HG03442 (cell line): ENCODE measurements at regions not wholly inside any gene's neighbourhood (a gene's known extent, or its start where the extent isn't known, plus 50 kb on each side); places are given as distances from the start of the nearest gene placed in this dataset.

Experiments
- ATAC-seq: cut with Tn5 transposase; IDR thresholded peaks from one replicate; pipeline ENCODE4 v1.9.1; 2021; ENCODE audit warnings: mild to moderate bottlenecking, moderate library complexity; ENCODE audit not compliant: unreplicated experiment

GRCh38 chr4:60250657-60251056, 949.5 kb upstream of the ADGRL3 start:
- no peak for ATAC-seq

DNA sequence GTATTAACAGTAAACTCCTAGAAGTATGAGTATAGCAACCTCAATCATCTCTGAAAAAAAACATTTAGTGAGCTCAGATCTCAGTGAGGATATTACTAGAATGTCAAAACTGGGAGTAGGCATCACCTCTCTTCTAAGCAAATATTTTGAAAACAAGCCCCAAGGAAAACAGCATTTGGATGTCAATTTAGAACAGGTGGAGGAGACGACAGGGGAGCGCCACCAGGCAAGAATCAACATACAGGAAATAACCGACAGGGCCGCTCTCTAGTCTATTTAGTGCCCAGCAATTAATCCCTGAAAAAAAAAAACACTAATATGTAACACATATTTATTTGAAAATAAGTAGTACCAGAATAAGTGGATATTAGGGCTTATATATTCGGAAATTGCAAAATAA, 940.3 kb upstream of the ADGRL3 start:
- no peak for ATAC-seq

- no peak for ATAC-seq
Measured at GRCh38 chr4:60266505-60266904, 933.6 kb upstream of the ADGRL3 start.

DNA sequence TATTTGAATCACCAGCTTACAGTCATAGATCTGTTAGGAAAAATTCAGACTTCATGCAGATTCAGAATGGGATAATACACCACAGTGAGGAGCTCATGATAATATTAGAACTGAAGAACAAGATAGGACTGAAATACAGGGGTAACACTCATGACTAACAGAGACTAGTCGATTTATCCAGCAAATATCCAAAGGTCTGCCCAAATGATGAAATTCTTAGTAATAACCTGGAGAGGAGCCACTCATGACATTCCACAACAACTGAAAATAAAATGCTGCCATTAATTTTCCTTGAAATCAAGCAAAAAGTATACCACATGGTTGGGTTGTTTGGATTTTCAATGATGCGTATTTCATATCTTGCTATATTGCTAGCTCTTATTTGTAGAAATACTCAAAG, 903.7 kb upstream of the ADGRL3 start:
- no peak for ATAC-seq

GRCh38 chr4:60313611-60314178, 886.4 kb upstream of the ADGRL3 start:
- ATAC-seq = no peak

GRCh38 chr4:60314416-60314815, 885.7 kb upstream of the ADGRL3 start:
- ATAC-seq = no peak

- no peak for ATAC-seq
Measured at GRCh38 chr4:60315586-60315985, 884.5 kb upstream of the ADGRL3 start.

DNA sequence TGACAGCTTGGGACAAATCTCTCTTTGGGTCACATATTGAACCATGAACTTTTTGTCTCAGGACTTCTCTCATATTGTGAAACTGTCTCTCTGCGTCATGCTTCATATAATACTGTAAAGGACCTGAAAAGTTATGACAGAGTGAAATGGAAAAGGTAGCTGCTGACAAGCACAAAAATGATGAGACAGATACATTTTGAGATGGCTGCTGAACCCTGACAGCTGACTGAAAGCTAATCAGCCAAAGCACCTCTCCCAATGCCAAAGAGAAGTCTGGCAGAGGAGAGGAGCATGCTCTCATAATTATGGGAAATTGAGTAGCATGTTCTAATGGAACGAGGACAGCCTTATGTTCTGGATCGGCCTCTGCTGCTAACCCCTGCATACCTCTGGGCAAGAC, 873.4 kb upstream of the ADGRL3 start:
- no peak for ATAC-seq

DNA sequence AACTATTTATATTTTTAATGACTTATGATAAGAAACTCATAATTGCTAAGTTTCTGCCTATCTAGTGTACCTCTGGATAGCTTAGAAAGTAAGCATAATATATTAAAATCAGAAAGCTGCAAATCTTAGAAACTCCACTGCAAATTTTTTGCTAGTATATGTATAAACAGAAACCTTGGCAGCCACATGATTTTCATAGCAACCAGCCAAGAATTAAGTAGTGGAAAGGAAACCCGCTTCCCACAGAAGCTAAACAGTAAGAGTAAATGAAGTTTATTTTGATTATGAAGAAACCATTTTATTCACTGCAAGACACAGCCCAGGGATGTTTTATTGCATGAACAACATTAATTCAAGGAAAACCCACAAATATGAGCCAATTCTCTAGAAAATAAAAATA, 872.5 kb upstream of the ADGRL3 start:
- no peak for ATAC-seq

- no peak for ATAC-seq
Measured at GRCh38 chr4:60344908-60345307, 855.2 kb upstream of the ADGRL3 start.

DNA sequence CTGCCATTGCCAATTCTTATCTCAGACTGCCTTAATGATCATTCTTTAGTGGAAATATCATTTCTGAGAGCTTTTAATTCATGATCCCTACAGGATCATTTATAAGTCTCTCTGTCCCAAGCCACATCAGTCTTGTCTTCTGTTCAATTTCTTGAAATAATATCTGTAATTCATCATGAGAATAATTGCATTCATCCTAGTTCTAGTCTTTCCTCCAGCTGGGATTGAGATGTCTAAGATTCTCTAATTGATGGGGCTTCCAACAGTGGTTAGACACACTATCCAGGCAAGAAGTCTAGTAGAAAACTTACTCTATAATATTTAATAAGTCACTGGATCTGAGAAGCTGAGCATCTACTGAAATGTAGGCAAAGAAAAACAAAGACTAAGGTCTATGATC, 854.7 kb upstream of the ADGRL3 start:
- ATAC-seq = no peak

DNA sequence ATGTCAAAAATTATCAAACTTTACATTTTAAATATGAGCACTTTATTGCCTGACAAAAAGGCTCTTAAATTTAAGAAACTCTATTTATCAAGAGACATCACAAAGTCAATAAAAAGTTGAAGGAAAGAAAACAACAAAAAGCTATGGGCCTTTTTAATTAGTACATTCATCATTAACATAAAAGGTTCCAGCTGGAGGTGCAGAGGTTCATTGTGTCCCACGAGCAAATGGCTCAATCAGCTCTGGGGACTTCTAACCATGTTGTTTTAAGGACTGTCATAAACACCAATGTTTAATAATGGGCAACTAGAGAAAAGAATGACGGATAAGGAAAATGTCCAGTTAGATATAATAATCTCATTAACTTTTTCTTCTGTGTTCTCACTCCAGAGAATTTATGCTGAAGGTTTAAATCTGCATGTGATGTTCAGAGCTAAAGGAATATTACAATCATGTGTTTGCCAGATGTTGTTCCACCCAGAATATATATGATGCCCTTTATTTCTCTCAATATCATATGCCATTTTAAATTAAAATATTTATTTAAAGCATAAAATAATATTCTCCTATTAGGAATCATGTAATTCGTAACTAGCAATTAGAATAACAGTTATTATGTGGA, 840.3 kb upstream of the ADGRL3 start:
- ATAC-seq = no peak

- ATAC-seq = no peak
Measured at GRCh38 chr4:60365176-60365575, 835.0 kb upstream of the ADGRL3 start.

DNA sequence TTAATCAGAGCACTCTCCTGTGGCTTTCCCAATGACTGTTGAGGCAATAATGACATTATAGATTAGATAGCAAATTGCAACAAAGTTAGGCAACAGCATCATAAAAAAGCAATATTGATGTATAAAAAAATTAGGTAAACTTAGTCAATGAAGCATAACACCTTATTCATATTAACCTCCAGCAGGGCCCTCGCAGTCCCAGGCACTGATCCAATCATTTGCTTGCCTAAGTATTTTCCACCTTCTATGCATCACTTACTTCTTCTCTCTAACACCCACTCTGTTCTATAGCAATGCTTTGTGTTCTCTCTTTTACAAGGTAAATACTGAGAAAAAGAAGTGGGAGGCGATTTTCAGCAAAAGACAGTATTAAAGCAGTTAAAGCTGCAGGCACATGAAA, 833.5 kb upstream of the ADGRL3 start:
- no peak for ATAC-seq

GRCh38 chr4:60368986-60369385, 831.1 kb upstream of the ADGRL3 start:
- no peak for ATAC-seq

DNA sequence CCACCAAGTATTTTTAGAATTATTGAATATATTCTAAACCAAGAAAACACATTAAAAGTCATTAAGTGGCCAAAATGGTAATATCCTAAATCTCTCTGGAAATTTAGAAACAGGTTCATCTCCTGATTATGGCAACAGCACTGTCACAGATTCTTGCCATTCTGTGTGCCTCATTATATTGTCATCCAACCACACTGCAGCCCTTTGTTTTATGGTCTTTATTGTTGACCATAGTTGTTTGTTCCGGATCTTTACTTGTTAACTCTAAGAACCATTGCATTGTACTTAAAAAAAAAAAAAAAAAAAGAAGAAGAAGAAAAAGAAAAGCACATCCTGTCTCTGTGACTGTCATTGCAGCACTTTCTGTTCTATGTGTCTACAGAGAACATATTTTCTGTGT, 822.1 kb upstream of the ADGRL3 start:
- no peak for ATAC-seq

DNA sequence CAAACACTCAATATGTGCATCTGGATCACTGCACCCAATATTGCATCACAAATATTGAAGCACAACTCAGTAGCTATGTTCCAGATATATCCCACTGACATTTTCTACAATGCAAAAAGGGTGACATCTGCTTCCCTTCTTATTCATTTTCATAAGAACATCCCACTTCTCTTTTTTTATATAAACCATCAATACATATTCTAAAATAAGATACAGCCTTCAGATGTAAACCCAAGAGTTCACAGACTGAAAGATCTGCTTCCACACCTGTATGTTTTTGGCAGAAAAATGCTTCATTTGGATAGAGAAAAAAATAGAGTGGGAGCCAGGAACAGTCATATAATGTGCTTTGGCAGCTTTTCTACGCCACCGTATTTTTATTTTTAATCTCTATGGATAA, 815.6 kb upstream of the ADGRL3 start:
- ATAC-seq = no peak

- ATAC-seq = no peak
Measured at GRCh38 chr4:60389633-60390032, 810.5 kb upstream of the ADGRL3 start.

- no peak for ATAC-seq
Measured at GRCh38 chr4:60396341-60397049, 803.6 kb upstream of the ADGRL3 start.

GRCh38 chr4:60400593-60400992, 799.5 kb upstream of the ADGRL3 start:
- ATAC-seq = no peak

DNA sequence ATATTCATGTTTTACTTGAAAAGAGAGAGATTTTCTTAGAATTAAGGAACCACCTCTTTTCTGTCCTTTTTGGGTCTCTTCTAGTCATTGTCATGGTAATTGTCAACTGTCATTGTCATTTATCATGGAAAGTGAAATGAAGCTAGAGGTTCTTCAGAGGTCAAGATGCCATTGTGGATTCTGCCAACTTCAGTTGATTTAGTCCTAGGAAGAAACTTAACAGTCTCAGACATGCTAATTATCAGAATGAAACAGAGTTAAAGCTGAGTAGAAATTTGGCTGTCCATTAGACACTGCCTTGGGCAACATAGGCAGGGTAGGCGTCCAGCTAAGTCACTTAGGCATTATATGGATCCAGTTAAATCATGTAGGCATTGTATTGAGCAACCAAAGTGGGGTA, 796.1 kb upstream of the ADGRL3 start:
- no peak for ATAC-seq

GRCh38 chr4:60422439-60422838, 777.7 kb upstream of the ADGRL3 start:
- ATAC-seq = no peak
